A673 (cell line): ENCODE measurements at regions not wholly inside any gene's neighbourhood (a gene's known extent, or its start where the extent isn't known, plus 50 kb on each side); places are given as distances from the start of the nearest gene placed in this dataset.

Experiments used
- EZH2 ChIP-seq: fragments of 200-600 bp; sonication (generic); IDR thresholded peaks from 2 replicates; pipeline ENCODE4 v1.6.1; 2017; ENCODE audit warnings: borderline replicate concordance, low read depth, mild to moderate bottlenecking, mixed read lengths, antibody characterized with exemption, low read length; ENCODE audit not compliant: poor library complexity, severe bottlenecking
- TF ChIP-seq, protein P1 (sequence below): fragments of 300-800, 200-600 bp; sonication (generic); conservative IDR thresholded peaks from 2 replicates; pipeline ENCODE4 v1.5.1; 2017; ENCODE audit warnings: low read depth, mild to moderate bottlenecking, antibody characterized with exemption, low read length, moderate library complexity, mixed read lengths

DNA sequence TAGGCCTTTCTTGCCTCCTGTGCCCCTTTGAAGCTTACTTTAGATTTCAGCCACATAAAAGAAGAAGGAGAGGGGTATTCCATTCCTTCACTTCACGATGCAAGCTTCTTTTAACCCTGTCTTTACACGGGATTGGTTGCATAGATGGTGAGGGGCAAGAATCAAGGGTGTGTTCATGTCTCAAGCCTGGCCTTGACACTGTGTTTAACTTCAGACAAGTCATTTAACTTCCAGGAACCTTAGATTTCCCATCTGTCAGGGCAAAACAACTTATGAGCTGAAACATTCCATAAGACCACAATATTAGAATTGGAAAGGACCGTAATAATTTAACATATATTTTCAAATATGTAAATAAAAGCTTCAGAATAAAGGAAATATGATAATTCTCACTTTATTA, 344.5 kb downstream of the MFSD1 start:
- TF ChIP-seq, protein P1, sequence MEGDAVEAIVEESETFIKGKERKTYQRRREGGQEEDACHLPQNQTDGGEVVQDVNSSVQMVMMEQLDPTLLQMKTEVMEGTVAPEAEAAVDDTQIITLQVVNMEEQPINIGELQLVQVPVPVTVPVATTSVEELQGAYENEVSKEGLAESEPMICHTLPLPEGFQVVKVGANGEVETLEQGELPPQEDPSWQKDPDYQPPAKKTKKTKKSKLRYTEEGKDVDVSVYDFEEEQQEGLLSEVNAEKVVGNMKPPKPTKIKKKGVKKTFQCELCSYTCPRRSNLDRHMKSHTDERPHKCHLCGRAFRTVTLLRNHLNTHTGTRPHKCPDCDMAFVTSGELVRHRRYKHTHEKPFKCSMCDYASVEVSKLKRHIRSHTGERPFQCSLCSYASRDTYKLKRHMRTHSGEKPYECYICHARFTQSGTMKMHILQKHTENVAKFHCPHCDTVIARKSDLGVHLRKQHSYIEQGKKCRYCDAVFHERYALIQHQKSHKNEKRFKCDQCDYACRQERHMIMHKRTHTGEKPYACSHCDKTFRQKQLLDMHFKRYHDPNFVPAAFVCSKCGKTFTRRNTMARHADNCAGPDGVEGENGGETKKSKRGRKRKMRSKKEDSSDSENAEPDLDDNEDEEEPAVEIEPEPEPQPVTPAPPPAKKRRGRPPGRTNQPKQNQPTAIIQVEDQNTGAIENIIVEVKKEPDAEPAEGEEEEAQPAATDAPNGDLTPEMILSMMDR: no peak
- TF ChIP-seq EZH2: no peak
